Nephron (organoid): ENCODE measurements at regions not wholly inside any gene's neighbourhood (a gene's known extent, or its start where the extent isn't known, plus 50 kb on each side); places are given as distances from the start of the nearest gene placed in this dataset.
A peak's percentile ranks its signal among the peaks of the same experiment; 100 is the strongest.

Experiments used
- H3K27ac Mint-ChIP-seq, 3 experiments: 2 replicates each; pipeline ENCODE4 v1.8.0; 2020; ENCODE audit warnings: mixed read lengths in 3 of 3, mild to moderate bottlenecking in 2 of 3, moderate library complexity in 1 of 3
- H3K27me3 Mint-ChIP-seq: 2 replicates; pipeline ENCODE4 v1.8.0; 2021; ENCODE audit warnings: low read depth, mild to moderate bottlenecking, moderate library complexity, mixed read lengths
- H3K36me3 Mint-ChIP-seq: 2 replicates; pipeline ENCODE4 v1.8.0; 2020; ENCODE audit warnings: low read depth, mixed read lengths
- H3K4me1 Mint-ChIP-seq: 2 replicates; pipeline ENCODE4 v1.8.0; 2020; ENCODE audit warnings: mixed read lengths
- H3K4me3 Mint-ChIP-seq, 3 experiments: 2 replicates each; pipeline ENCODE4 v1.8.0; 2020; ENCODE audit warnings: mild to moderate bottlenecking in 3 of 3, mixed read lengths in 3 of 3, moderate library complexity in 2 of 3
- H3K9me3 Mint-ChIP-seq: 2 replicates; pipeline ENCODE4 v1.8.0; 2020; ENCODE audit warnings: mixed read lengths
- CTCF ChIP-seq, 3 experiments: fragments of 200-600 bp; sonication (generic); IDR thresholded peaks; one replicate each; pipeline ENCODE4 v1.5.0; 2021; ENCODE audit warnings: antibody characterized with exemption in 3 of 3; ENCODE audit not compliant: unreplicated experiment in 3 of 3

DNA sequence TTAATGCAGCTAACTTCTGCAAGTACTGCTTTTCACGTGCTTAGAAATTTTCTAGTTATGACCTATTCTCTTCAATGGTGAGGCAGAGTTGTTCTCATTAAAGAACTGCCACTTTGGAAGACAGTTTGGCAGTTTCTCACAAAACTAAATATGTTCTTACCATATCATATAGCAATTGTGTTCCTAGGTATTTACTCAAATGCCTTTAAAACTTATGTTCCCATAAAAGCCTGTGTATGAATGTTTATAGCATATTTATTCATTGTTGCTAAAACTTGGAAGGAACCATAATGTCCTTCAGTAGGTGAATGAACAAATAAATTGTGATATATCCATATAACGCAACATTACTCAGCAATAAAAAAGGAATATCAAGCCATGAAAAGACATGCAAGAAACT lies 555.1 kb upstream of the POT1 start:
- no peak overlapping the region for H3K27ac Mint-ChIP-seq
- H3K36me3 Mint-ChIP-seq: no peaks in the 10 kb centered on the region
- no peaks in the 10 kb centered on the region for H3K9me3 Mint-ChIP-seq
- no peak overlapping the region for H3K4me3 Mint-ChIP-seq
- no peaks in the 10 kb centered on the region for H3K4me1 Mint-ChIP-seq
- no peak for TF ChIP-seq CTCF (IDR thresholded peaks at IDR 0.05; ENCODE audit: unreplicated experiment in 3 of 3)
- no peaks in the 10 kb centered on the region for H3K27me3 Mint-ChIP-seq

- Mint-ChIP-seq H3K36me3 (no peaks in the 10 kb centered on the region), H3K4me3 (no peak overlapping the region), H3K27ac (no peak overlapping the region), H3K4me1 (no peaks in the 10 kb centered on the region), H3K9me3 (no peaks in the 10 kb centered on the region), H3K27me3 (no peaks in the 10 kb centered on the region)
- no peak for TF ChIP-seq CTCF (IDR thresholded peaks at IDR 0.05; ENCODE audit: unreplicated experiment in 3 of 3)
These were observed 551.7 kb upstream of the POT1 start for GRCh38 chr7:125481323-125481722.

GRCh38 chr7:125480762-125481161 lies 551.1 kb upstream of the POT1 start:
- Mint-ChIP-seq H3K4me1 (no peaks in the 10 kb centered on the region), H3K4me3 (no peak overlapping the region), H3K36me3 (no peaks in the 10 kb centered on the region), H3K27ac (no peak overlapping the region), H3K9me3 (no peaks in the 10 kb centered on the region), H3K27me3 (no peaks in the 10 kb centered on the region)
- no peak for TF ChIP-seq CTCF (IDR thresholded peaks at IDR 0.05; ENCODE audit: unreplicated experiment in 3 of 3)

- no peak for TF ChIP-seq CTCF (IDR thresholded peaks at IDR 0.05; ENCODE audit: unreplicated experiment in 3 of 3)
- H3K4me1 Mint-ChIP-seq: peaks cover 10% of the 10 kb centered on the region
- no peaks in the 10 kb centered on the region for H3K27me3 Mint-ChIP-seq
- no peak overlapping the region for H3K4me3 Mint-ChIP-seq
- no peaks in the 10 kb centered on the region for H3K36me3 Mint-ChIP-seq
- H3K27ac Mint-ChIP-seq: no peak overlapping the region
- no peaks in the 10 kb centered on the region for H3K9me3 Mint-ChIP-seq
These were observed 539.2 kb upstream of the POT1 start for GRCh38 chr7:125468855-125469174.

- H3K4me3 Mint-ChIP-seq: no peak overlapping the region
- H3K4me1 Mint-ChIP-seq: peaks cover 10% of the 10 kb centered on the region
- TF ChIP-seq CTCF (IDR thresholded peaks at IDR 0.05; ENCODE audit: unreplicated experiment in 3 of 3): no peak
- no peaks in the 10 kb centered on the region for H3K9me3 Mint-ChIP-seq
- no peak overlapping the region for H3K27ac Mint-ChIP-seq
- H3K36me3 Mint-ChIP-seq: no peaks in the 10 kb centered on the region
- H3K27me3 Mint-ChIP-seq: no peaks in the 10 kb centered on the region
These were observed 538.6 kb upstream of the POT1 start for GRCh38 chr7:125467996-125468854.

DNA sequence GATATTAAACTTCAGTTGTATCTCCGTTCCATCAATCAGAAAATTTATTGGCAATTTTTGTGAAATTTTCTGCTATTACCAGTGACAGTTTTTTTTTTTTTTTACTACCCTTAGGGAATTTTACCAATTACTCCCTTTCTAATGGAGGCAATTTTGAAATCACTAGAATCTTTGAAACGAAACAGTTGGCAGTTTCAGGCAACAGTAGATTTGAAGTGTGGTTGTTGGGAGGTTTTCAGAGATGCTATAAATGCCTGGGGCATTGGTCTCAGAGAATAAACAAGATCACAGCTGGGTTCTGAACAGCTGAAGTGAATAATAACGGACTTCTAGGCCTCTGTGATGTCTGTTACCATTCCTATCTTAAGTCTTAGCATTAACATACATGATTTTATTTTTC lies 535.9 kb upstream of the POT1 start:
- Mint-ChIP-seq H3K4me3 (no peak overlapping the region), H3K27ac (peak overlapping the region in 2 of 3 experiments; percentile 57 to 67), H3K9me3 (no peaks in the 10 kb centered on the region), H3K27me3 (no peaks in the 10 kb centered on the region), H3K36me3 (no peaks in the 10 kb centered on the region), H3K4me1 (peaks cover 10% of the 10 kb centered on the region)
- no peak for TF ChIP-seq CTCF (IDR thresholded peaks at IDR 0.05; ENCODE audit: unreplicated experiment in 3 of 3)
